Duodenal mucosa (tissue), 2 donors: ENCODE measurements at regions not wholly inside any gene's neighbourhood (a gene's known extent, or its start where the extent isn't known, plus 50 kb on each side); places are given as distances from the start of the nearest gene placed in this dataset.

Source experiments
- H3K27ac ChIP-seq: one replicate; pipeline ENCODE4 v1.7.0; 2013; ENCODE audit warnings: low read depth, low read length
- H3K27me3 ChIP-seq, 2 donors: one replicate each; pipeline ENCODE4 v1.7.0; 2013; ENCODE audit warnings: low read length in 2 of 2, control low read depth in 1 of 2; ENCODE audit not compliant: insufficient read depth in 2 of 2, control insufficient read depth in 1 of 2
- H3K36me3 ChIP-seq, 2 donors: one replicate each; pipeline ENCODE4 v1.7.0; 2013; ENCODE audit warnings: low read length in 2 of 2, control low read depth in 1 of 2; ENCODE audit not compliant: insufficient read depth in 2 of 2, control insufficient read depth in 1 of 2
- H3K4me1 ChIP-seq, 2 donors: one replicate each; pipeline ENCODE4 v1.7.0; 2013; ENCODE audit warnings: low read length in 2 of 2, control low read depth in 1 of 2; ENCODE audit not compliant: insufficient read depth in 2 of 2, control insufficient read depth in 1 of 2
- H3K4me3 ChIP-seq, 2 donors: one replicate each; pipeline ENCODE4 v1.7.0; 2013; ENCODE audit warnings: low read length in 2 of 2, low read depth in 1 of 2
- H3K9ac ChIP-seq, 2 donors: one replicate each; pipeline ENCODE4 v1.7.0; 2013; ENCODE audit warnings: low read length in 2 of 2, low read depth in 1 of 2
- H3K9me3 ChIP-seq, 2 donors: one replicate each; pipeline ENCODE4 v1.7.0; 2013; ENCODE audit warnings: low read length in 2 of 2, control low read depth in 1 of 2; ENCODE audit not compliant: control insufficient read depth in 1 of 2

- H3K4me1 ChIP-seq: no peaks in the 10 kb centered on the region
- H3K27me3 ChIP-seq: no peaks in the 10 kb centered on the region
- no peaks in the 10 kb centered on the region for H3K36me3 ChIP-seq
- no peak overlapping the region for H3K4me3 ChIP-seq
- H3K9me3 ChIP-seq: no peaks in the 10 kb centered on the region
- H3K27ac ChIP-seq: no peak overlapping the region
- no peak overlapping the region for H3K9ac ChIP-seq
These were observed 110.7 kb upstream of the ADGRF1 start for GRCh38 chr6:47152666-47153403.

GRCh38 chr6:47151232-47151898 is 109.2 kb upstream of the ADGRF1 start:
- Histone ChIP-seq H3K9ac (no peak overlapping the region), H3K4me3 (no peak overlapping the region), H3K4me1 (no peaks in the 10 kb centered on the region), H3K27ac (no peak overlapping the region), H3K36me3 (no peaks in the 10 kb centered on the region), H3K9me3 (no peaks in the 10 kb centered on the region), H3K27me3 (no peaks in the 10 kb centered on the region)

DNA sequence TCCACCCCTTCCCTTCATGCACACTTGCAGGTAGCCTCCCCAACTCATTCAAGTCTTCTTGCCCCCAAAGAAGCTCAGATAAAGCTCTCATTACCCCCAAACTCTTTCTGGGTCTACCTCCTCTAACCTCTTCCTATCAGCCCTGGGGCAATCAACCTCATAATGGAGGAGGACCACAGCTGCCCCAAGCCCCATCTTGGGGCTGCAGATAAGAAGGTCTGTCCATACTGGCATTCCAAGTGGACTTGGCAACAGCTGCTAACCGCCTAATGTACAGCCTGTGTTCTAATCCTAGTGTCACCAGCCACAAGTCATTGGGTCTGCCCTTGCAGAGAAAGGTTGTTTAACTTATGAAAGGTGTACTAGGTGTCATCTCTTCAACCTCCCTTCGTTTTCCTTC is 107.4 kb upstream of the ADGRF1 start:
- H3K9ac ChIP-seq: no peak overlapping the region
- H3K4me3 ChIP-seq: no peak overlapping the region
- no peaks in the 10 kb centered on the region for H3K4me1 ChIP-seq
- H3K9me3 ChIP-seq: no peaks in the 10 kb centered on the region
- no peak overlapping the region for H3K27ac ChIP-seq
- no peaks in the 10 kb centered on the region for H3K36me3 ChIP-seq
- H3K27me3 ChIP-seq: no peaks in the 10 kb centered on the region

DNA sequence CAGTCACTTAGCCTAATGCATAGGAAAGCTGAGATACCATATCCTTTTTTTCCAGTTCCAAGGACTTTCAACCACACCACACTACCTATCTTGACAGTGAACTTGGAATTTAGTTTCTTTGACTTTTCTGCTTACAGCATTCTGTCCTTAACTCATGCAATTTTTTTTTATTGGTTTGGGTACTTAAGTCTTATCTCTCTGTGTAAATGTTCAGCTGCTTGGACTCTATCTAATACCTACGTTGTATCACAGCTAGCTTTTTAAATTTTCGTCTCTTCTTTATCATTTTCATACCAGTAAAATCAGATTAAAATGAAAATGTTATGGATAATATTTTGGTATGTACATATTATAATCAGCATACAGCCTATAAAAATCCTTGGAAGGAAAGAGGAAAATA is 106.9 kb upstream of the ADGRF1 start:
- Histone ChIP-seq H3K4me1 (no peaks in the 10 kb centered on the region), H3K9ac (no peak overlapping the region), H3K9me3 (no peaks in the 10 kb centered on the region), H3K4me3 (no peak overlapping the region), H3K36me3 (no peaks in the 10 kb centered on the region), H3K27ac (no peak overlapping the region), H3K27me3 (no peaks in the 10 kb centered on the region)

GRCh38 chr6:47147836-47148344 is 105.8 kb upstream of the ADGRF1 start:
- H3K27me3 ChIP-seq: no peaks in the 10 kb centered on the region

DNA sequence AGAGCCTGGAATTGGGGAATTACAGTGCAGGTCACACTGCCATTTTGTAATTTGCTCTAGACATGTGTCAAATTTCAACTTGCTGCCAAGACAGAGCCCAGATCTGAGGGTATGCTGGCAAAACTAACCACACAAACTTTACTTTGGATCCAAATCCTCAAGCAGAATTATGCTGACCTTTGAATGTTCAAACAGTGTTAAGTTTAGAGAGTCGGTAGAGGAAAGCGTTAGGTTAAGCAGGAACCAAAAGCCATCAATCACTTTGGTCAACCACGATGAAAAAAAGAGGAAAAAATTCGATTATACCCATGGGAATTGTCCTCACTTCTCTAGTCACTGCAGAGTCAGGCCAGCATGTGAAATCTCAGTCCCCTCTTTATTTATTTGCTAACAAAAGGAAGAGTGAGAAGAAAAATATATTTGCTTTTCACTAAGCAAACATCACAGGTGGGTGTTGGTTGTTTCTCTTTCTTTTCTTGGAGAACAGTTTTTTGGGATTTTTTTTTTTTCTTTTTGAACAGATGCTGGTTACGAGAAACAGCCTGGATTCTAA is 105.1 kb upstream of the ADGRF1 start:
- H3K9me3 ChIP-seq: no peaks in the 10 kb centered on the region
- no peaks in the 10 kb centered on the region for H3K36me3 ChIP-seq
- H3K9ac ChIP-seq: no peak overlapping the region
- no peaks in the 10 kb centered on the region for H3K4me1 ChIP-seq
- H3K4me3 ChIP-seq: no peak overlapping the region
- H3K27ac ChIP-seq: no peak overlapping the region
- no peaks in the 10 kb centered on the region for H3K27me3 ChIP-seq

More at GRCh38 chr6:47147836-47148344, 105.8 kb upstream of the ADGRF1 start:
- Histone ChIP-seq H3K36me3 (no peaks in the 10 kb centered on the region), H3K27ac (no peak overlapping the region), H3K9ac (no peak overlapping the region), H3K4me3 (no peak overlapping the region), H3K9me3 (no peaks in the 10 kb centered on the region), H3K4me1 (no peaks in the 10 kb centered on the region)

DNA sequence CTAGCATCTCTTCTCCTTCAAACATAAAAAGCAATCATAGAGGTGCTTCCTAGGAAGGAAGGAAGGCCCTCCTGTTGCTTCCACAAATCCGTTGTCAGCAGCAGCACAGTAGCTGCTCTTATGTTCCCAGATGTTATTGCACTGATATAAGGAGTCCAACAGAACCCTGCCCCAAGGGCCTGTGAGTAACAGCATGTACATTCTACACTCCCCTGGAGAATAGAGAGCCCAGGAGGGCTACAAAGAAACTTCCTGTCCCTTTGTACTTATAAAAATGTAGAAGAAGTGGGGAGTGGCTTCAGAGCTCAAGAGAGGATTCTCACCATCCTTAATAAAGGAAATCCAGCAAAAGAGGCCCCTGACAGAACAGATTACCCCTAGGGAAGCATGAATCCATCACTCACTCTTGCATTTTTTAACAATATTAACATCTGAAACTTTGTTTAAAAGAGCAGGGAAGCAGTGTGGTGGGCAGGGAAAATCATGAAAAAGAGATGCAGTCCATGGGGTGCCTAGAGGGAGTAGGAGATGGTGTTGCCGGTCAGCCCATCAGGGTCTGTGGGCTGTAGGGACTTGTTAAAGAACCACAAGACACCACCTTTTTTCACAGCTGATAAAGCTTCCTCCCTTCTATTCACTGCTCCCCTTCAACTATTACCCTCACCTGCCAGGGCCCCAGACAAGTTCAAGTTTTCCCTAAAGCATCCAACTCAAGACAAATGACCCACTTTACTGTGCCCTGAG is 104.5 kb upstream of the ADGRF1 start:
- no peaks in the 10 kb centered on the region for H3K36me3 ChIP-seq
- H3K9me3 ChIP-seq: no peaks in the 10 kb centered on the region
- H3K4me1 ChIP-seq: no peaks in the 10 kb centered on the region
- H3K4me3 ChIP-seq: no peak overlapping the region
- no peak overlapping the region for H3K9ac ChIP-seq
- no peaks in the 10 kb centered on the region for H3K27me3 ChIP-seq
- no peak overlapping the region for H3K27ac ChIP-seq

DNA sequence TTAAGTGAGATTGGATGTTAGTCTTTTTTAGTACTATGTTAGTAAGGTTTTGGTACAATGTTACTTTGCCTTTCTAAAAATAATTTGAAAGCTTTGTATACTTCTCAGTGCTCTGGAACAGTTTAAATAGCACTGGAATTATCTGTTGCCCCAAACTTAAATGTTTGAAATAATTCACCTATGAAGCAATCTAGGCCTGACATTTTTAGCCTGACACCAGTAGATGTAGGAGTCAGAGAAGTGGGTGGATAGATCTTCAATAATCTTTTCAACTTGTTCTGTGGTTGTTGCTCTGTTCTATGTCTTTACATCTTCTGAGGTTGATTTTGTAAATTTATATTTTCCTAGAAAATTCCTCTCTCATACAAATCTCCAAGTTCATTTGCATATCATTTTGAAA is 103.1 kb upstream of the ADGRF1 start:
- Histone ChIP-seq H3K36me3 (no peaks in the 10 kb centered on the region), H3K27me3 (no peaks in the 10 kb centered on the region), H3K9me3 (no peaks in the 10 kb centered on the region), H3K9ac (no peak overlapping the region), H3K4me3 (no peak overlapping the region), H3K27ac (no peak overlapping the region), H3K4me1 (no peaks in the 10 kb centered on the region)

DNA sequence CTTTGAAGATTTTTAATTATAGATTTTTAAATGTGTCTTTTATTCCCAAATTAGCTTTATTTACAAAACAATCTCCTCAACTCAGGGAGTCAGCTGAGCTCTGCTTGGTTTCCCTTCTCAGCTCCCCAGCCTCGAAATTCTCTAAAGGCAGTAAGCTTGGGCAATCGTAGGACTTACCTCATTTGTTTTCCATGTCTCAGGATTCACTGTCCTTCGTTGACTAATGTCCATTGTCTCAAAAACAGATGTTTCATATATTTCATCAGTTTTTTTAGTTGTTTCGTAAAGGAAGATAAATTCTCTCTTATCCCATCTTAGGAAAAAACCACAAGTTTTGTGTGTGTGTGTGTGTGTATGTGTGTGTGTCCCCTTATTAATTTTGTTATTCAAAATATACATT is 102.2 kb upstream of the ADGRF1 start:
- H3K4me3 ChIP-seq: no peak overlapping the region
- H3K27me3 ChIP-seq: no peaks in the 10 kb centered on the region
- no peaks in the 10 kb centered on the region for H3K4me1 ChIP-seq
- H3K36me3 ChIP-seq: no peaks in the 10 kb centered on the region
- no peak overlapping the region for H3K9ac ChIP-seq
- no peak overlapping the region for H3K27ac ChIP-seq
- H3K9me3 ChIP-seq: no peaks in the 10 kb centered on the region

DNA sequence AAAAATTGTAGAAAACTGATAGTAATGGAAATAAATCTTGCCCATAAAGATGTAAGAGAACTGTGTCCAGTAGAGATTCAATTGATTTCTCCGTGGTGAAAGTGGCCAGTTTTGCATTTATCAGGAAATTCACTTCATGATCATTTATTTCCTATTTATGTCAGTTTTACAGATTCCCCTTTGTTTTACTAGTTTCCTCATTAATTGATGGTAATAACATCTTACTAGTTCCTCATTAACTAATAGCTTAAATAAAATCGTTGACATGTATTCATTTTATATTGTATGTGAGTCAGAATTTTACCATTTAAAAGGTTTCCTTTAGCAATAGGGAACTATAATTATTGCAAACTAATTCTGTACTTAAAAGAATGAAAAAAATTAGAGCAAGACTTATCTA is 99.8 kb upstream of the ADGRF1 start:
- Histone ChIP-seq H3K9me3 (no peaks in the 10 kb centered on the region), H3K27ac (no peak overlapping the region), H3K9ac (no peak overlapping the region), H3K36me3 (no peaks in the 10 kb centered on the region), H3K27me3 (no peaks in the 10 kb centered on the region), H3K4me1 (no peaks in the 10 kb centered on the region), H3K4me3 (no peak overlapping the region)
